ENCODE measurements at regions not wholly inside any gene's neighbourhood (a gene's known extent, or its start where the extent isn't known, plus 50 kb on each side); places are given as distances from the start of the nearest gene placed in this dataset.

DNA sequence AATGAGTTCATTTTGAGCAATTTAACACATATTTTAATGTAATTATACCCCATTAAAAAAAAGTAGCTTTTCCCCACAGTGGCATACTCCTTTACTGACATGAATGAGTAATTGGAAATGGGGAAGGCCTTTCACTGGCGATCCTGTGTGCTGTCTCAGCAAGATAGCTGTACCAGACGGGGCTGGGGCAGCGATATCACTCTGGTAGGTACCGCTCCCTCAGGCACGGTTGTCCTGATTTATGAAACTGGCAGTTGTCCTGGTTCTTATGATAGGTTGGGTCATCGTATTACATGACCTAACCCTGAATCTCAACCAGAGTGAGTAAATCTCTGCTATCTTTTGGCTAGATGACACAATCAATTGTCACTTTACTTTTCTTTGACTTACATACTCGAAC lies 355.0 kb upstream of the MAP3K7 start:
- H3K56ac ChIP-seq (replicated peaks; ENCODE audit: insufficient read length, low read depth, low read length), result no peak overlapping the region
- H4K20me1 ChIP-seq (replicated peaks in 1 of 2; ENCODE audit: control insufficient read depth in 1 of 2, insufficient read depth in 2 of 2, low read length in 2 of 2), result no peaks in the 10 kb centered on the region
- H2BK15ac ChIP-seq (ENCODE audit: low read length), result no peak overlapping the region
- DNase-seq (ENCODE audit: low read depth in 1 of 2, low spot score in 2 of 2) (no peak), FAIRE-seq (no peak)
- ChIA-PET CTCF (ENCODE audit: partially characterized antibody) (interaction anchor here (0.5 to 4.3 kb wide), 20 partner anchors 10 to 713 kb away, joined by 3 to 34 read pairs (median 4); no protein-coding TSS in a partner anchor), POLR2A (ENCODE audit: partially characterized antibody) (no interaction called here)
- no peak overlapping the region for H2BK20ac ChIP-seq (ENCODE audit: low read length)
- no peaks in the 10 kb centered on the region for H3K36me3 ChIP-seq (ENCODE audit: control insufficient read depth in 2 of 4, insufficient read depth in 4 of 4, low read length in 3 of 4)
- no peak overlapping the region for H3K27ac ChIP-seq (ENCODE audit: low read depth, low read length)
- H4K8ac ChIP-seq (ENCODE audit: extremely low read depth, insufficient read depth, low read length), result no peak overlapping the region
- no peak for TF ChIP-seq SIN3A (conservative IDR thresholded peaks at IDR 0.05 in 1 of 2, IDR thresholded peaks at IDR 0.05 in 1 of 2; ENCODE audit: low read depth in 1 of 2, low read length in 2 of 2)
- TF ChIP-seq RAD21 (IDR thresholded peaks at IDR 0.05 in 1 of 2, conservative IDR thresholded peaks at IDR 0.05 in 1 of 2; ENCODE audit: low read depth in 2 of 2, low read length in 2 of 2), result no peak
- TF ChIP-seq CBX8 (IDR thresholded peaks at IDR 0.05; ENCODE audit: borderline replicate concordance, low read depth, low read length), result no peak
- TF ChIP-seq KDM4A (IDR thresholded peaks at IDR 0.05; ENCODE audit: low read depth, low read length, severe bottlenecking), result no peak
- no peak for TF ChIP-seq POLR2A (IDR thresholded peaks at IDR 0.05; ENCODE audit: control extremely low read depth in 1 of 2, low read depth in 2 of 2, low read length in 2 of 2)
- TF ChIP-seq RFX5 (IDR thresholded peaks at IDR 0.05; ENCODE audit: borderline replicate concordance, low read depth, low read length), result no peak
- TF ChIP-seq, protein P1, sequence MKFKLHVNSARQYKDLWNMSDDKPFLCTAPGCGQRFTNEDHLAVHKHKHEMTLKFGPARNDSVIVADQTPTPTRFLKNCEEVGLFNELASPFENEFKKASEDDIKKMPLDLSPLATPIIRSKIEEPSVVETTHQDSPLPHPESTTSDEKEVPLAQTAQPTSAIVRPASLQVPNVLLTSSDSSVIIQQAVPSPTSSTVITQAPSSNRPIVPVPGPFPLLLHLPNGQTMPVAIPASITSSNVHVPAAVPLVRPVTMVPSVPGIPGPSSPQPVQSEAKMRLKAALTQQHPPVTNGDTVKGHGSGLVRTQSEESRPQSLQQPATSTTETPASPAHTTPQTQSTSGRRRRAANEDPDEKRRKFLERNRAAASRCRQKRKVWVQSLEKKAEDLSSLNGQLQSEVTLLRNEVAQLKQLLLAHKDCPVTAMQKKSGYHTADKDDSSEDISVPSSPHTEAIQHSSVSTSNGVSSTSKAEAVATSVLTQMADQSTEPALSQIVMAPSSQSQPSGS (IDR thresholded peaks at IDR 0.05; ENCODE audit: low read length), result no peak
- TF ChIP-seq SRF (IDR thresholded peaks at IDR 0.05; ENCODE audit: low read depth, low read length), result no peak
- no peak overlapping the region for H3K9ac ChIP-seq (replicated peaks in 1 of 4; ENCODE audit: extremely low read depth in 1 of 4, low read depth in 3 of 4, low read length in 3 of 4)
- H2BK12ac ChIP-seq (ENCODE audit: low read depth, low read length), result no peak overlapping the region
- H3K79me1 ChIP-seq (ENCODE audit: low read depth, low read length), result no peaks in the 10 kb centered on the region
- no peak overlapping the region for H4K91ac ChIP-seq (replicated peaks; ENCODE audit: insufficient read length, low read length)
- no peak overlapping the region for H3K18ac ChIP-seq (ENCODE audit: extremely low read depth, low read length)
- H3K9me3 ChIP-seq (ENCODE audit: insufficient read depth in 2 of 2, low read depth in 1 of 2, low read length in 1 of 2), result no peaks in the 10 kb centered on the region
- no peak overlapping the region for H3K4ac ChIP-seq (replicated peaks; ENCODE audit: insufficient read length, low read depth, low read length)
- no peak overlapping the region for H2AK5ac ChIP-seq (ENCODE audit: low read depth, low read length)
- no peak overlapping the region for H3K23ac ChIP-seq (ENCODE audit: insufficient read length)
- no peaks in the 10 kb centered on the region for H3K23me2 ChIP-seq (ENCODE audit: low read depth, low read length)
- no peak overlapping the region for H3K4me3 ChIP-seq (ENCODE audit: extremely low read depth in 1 of 4, insufficient read depth in 2 of 4, low read depth in 3 of 4, low read length in 4 of 4)
- H3K14ac ChIP-seq (ENCODE audit: insufficient read length), result no peak overlapping the region
- no peak overlapping the region for H2AFZ ChIP-seq (ENCODE audit: low read length)
- WGBS, 2 experiments (ENCODE audit: extremely low coverage in 1 of 2, insufficient coverage in 1 of 2, insufficient read length in 1 of 2, insufficient replicate concordance in 2 of 2, low coverage in 1 of 2, low lambda C conversion rate in 2 of 2, missing lambda C conversion rate in 1 of 2), result 92% methylated on average over 7 of the region's 7 CpGs; no CpG with 5 or more reads in 1 of the 2 experiments
- no peak overlapping the region for H3K4me2 ChIP-seq (ENCODE audit: insufficient read depth in 1 of 2, low read depth in 2 of 2, low read length in 2 of 2)
- H2BK120ac ChIP-seq (replicated peaks; ENCODE audit: low read depth, low read length), result no peak overlapping the region
- no peaks in the 10 kb centered on the region for H3K4me1 ChIP-seq (replicated peaks in 1 of 4; ENCODE audit: control insufficient read depth in 3 of 4, insufficient read depth in 4 of 4, low read length in 3 of 4)
- no peak overlapping the region for H2BK5ac ChIP-seq (ENCODE audit: low read depth, low read length)
- no peaks in the 10 kb centered on the region for H3K79me2 ChIP-seq (ENCODE audit: control insufficient read depth in 1 of 2, insufficient read depth in 2 of 2, low read length in 2 of 2)
- H3K27me3 ChIP-seq (replicated peaks in 1 of 4; ENCODE audit: control insufficient read depth in 3 of 4, extremely low read depth in 1 of 4, insufficient read depth in 3 of 4, low read length in 3 of 4), result no peaks in the 10 kb centered on the region
- no peak overlapping the region for H4K5ac ChIP-seq (ENCODE audit: insufficient read length, low read depth, low read length)

All from H1 (cell line).